ENCODE measurements at regions not wholly inside any gene's neighbourhood (a gene's known extent, or its start where the extent isn't known, plus 50 kb on each side); places are given as distances from the start of the nearest gene placed in this dataset.

GRCh38 chr10:78961760-78962159 lies 107.0 kb upstream of the ZMIZ1 start:
- TF ChIP-seq POLR2A (IDR thresholded peaks at IDR 0.05) (no peak), CTCF (IDR thresholded peaks at IDR 0.05 in 4 of 5, conservative IDR thresholded peaks at IDR 0.05 in 1 of 5) (no peak)
- intact Hi-C loops (cut with DNase I; ENCODE audit: low total_unique reads): no loop called here
- no peak overlapping the region for H3K27ac ChIP-seq
- no peak overlapping the region for H3K4me3 ChIP-seq
- no peaks in the 10 kb centered on the region for H3K36me3 ChIP-seq
- in situ Hi-C loops (cut with MboI; ENCODE audit: low sequenced_read_pairs in 4 of 4): loop anchor here in 1 of 4 donors (25.0 kb wide), 1 partner anchor 226 kb away; no protein-coding TSS in a partner anchor
- H3K9me3 ChIP-seq: no peaks in the 10 kb centered on the region
- ATAC-seq: no peak
- H3K4me1 ChIP-seq: peaks cover 13 to 31% of the 10 kb centered on the region in 2 donors
- H3K27me3 ChIP-seq: no peaks in the 10 kb centered on the region
- no peak for DNase-seq

GRCh38 chr10:78963074-78964034 lies 105.4 kb upstream of the ZMIZ1 start:
- ATAC-seq: no peak
- Histone ChIP-seq H3K4me1 (peaks cover 13 to 31% of the 10 kb centered on the region in 2 donors), H3K27me3 (no peaks in the 10 kb centered on the region), H3K4me3 (no peak overlapping the region), H3K36me3 (no peaks in the 10 kb centered on the region), H3K9me3 (no peaks in the 10 kb centered on the region), H3K27ac (peak overlapping the region in 3 of 4 donors; percentile 70 to 84 (median 76))
- no peak for TF ChIP-seq POLR2A (IDR thresholded peaks at IDR 0.05)
- TF ChIP-seq CTCF (IDR thresholded peaks at IDR 0.05 in 4 of 5, conservative IDR thresholded peaks at IDR 0.05 in 1 of 5): no peak
- intact Hi-C loops (cut with DNase I; ENCODE audit: low total_unique reads): loop anchor here (2.0 kb wide), 1 partner anchor 103 kb away; no protein-coding TSS in a partner anchor
- no peak for DNase-seq
- in situ Hi-C loops (cut with MboI; ENCODE audit: low sequenced_read_pairs in 4 of 4): loop anchor here in 1 of 4 donors (25.0 kb wide), 1 partner anchor 224 kb away; no protein-coding TSS in a partner anchor

- Histone ChIP-seq H3K4me3 (no peak overlapping the region), H3K9me3 (no peaks in the 10 kb centered on the region), H3K27me3 (no peaks in the 10 kb centered on the region), H3K27ac (peak overlapping the region; percentile 70 to 84 (median 76)), H3K4me1 (peaks cover 13 to 31% of the 10 kb centered on the region in 2 donors), H3K36me3 (no peaks in the 10 kb centered on the region)
- intact Hi-C loops (cut with DNase I; ENCODE audit: low total_unique reads): loop anchor here (2.0 kb wide), 1 partner anchor 102 kb away; no protein-coding TSS in a partner anchor
- DNase-seq (no peak), ATAC-seq (peak in 1 of 2 donors; percentile 34)
- TF ChIP-seq CTCF (IDR thresholded peaks at IDR 0.05 in 4 of 5, conservative IDR thresholded peaks at IDR 0.05 in 1 of 5): no peak
- in situ Hi-C loops (cut with MboI; ENCODE audit: low sequenced_read_pairs in 4 of 4): loop anchor here in 1 of 4 donors (25.0 kb wide), 1 partner anchor 223 kb away; no protein-coding TSS in a partner anchor
Measured at GRCh38 chr10:78964274-78964951, 104.4 kb upstream of the ZMIZ1 start.

GRCh38 chr10:78964952-78965633 lies 103.7 kb upstream of the ZMIZ1 start:
- DNase-seq: peak; percentile 92 to 97
- Histone ChIP-seq H3K4me3 (no peak overlapping the region), H3K36me3 (no peaks in the 10 kb centered on the region), H3K27me3 (no peaks in the 10 kb centered on the region), H3K9me3 (no peaks in the 10 kb centered on the region), H3K4me1 (peaks cover 13 to 29% of the 10 kb centered on the region in 2 donors), H3K27ac (peak overlapping the region; percentile 70 to 84 (median 76))
- intact Hi-C loops (cut with DNase I; ENCODE audit: low total_unique reads) (loop anchor here (2.0 kb wide), 1 partner anchor 102 kb away; no protein-coding TSS in a partner anchor), in situ Hi-C loops (cut with MboI; ENCODE audit: low sequenced_read_pairs in 4 of 4) (loop anchor here in 1 of 4 donors (25.0 kb wide), 1 partner anchor 222 kb away; no protein-coding TSS in a partner anchor)
- TF ChIP-seq CTCF (IDR thresholded peaks at IDR 0.05 in 4 of 5, conservative IDR thresholded peaks at IDR 0.05 in 1 of 5) (no peak), POLR2A (IDR thresholded peaks at IDR 0.05) (peak in 1 of 2 donors; percentile 27)
- peak; percentile 84 to 87 for ATAC-seq

All from gastrocnemius medialis (tissue), 4 donors.